ENCODE measurements at regions not wholly inside any gene's neighbourhood (a gene's known extent, or its start where the extent isn't known, plus 50 kb on each side); places are given as distances from the start of the nearest gene placed in this dataset.

GRCh38 chr16:60902114-60902513 lies 1134.1 kb downstream of the CDH8 start:
- TF ChIP-seq EZH2 (IDR thresholded peaks at IDR 0.05; ENCODE audit: insufficient read depth, poor library complexity, severe bottlenecking) (no peak), EZH2phosphoT487 (IDR thresholded peaks at IDR 0.05; ENCODE audit: insufficient read depth, low read depth) (no peak)
